HG03159 (cell line): ENCODE measurements at regions not wholly inside any gene's neighbourhood (a gene's known extent, or its start where the extent isn't known, plus 50 kb on each side); places are given as distances from the start of the nearest gene placed in this dataset.

Source experiments
- ATAC-seq: cut with Tn5 transposase; IDR thresholded peaks from one replicate; pipeline ENCODE4 v1.9.1; 2021; ENCODE audit warnings: mild to moderate bottlenecking, moderate library complexity; ENCODE audit not compliant: unreplicated experiment

- no peak for ATAC-seq
These were observed 427.9 kb upstream of the DCN start for GRCh38 chr12:91610561-91610960.

- no peak for ATAC-seq
These were observed 426.7 kb upstream of the DCN start for GRCh38 chr12:91609283-91609682.

GRCh38 chr12:91608542-91608941 is 425.9 kb upstream of the DCN start:
- ATAC-seq: no peak

- ATAC-seq: no peak
These were observed 424.2 kb upstream of the DCN start for GRCh38 chr12:91606662-91607377.

- no peak for ATAC-seq
These were observed 422.3 kb upstream of the DCN start for GRCh38 chr12:91604897-91605296.

GRCh38 chr12:91603060-91603459 is 420.4 kb upstream of the DCN start:
- no peak for ATAC-seq

GRCh38 chr12:91601054-91601453 is 418.4 kb upstream of the DCN start:
- no peak for ATAC-seq

- ATAC-seq: no peak
These were observed 412.1 kb upstream of the DCN start for GRCh38 chr12:91594715-91595114.

- no peak for ATAC-seq
These were observed 409.0 kb upstream of the DCN start for GRCh38 chr12:91591639-91591987.

GRCh38 chr12:91590966-91591638 is 408.5 kb upstream of the DCN start:
- ATAC-seq: no peak

- ATAC-seq: no peak
These were observed 406.3 kb upstream of the DCN start for GRCh38 chr12:91588874-91589454.

GRCh38 chr12:91586015-91586414 is 403.4 kb upstream of the DCN start:
- no peak for ATAC-seq

- no peak for ATAC-seq
These were observed 400.2 kb upstream of the DCN start for GRCh38 chr12:91582811-91583210.

GRCh38 chr12:91579516-91580263 is 397.1 kb upstream of the DCN start:
- no peak for ATAC-seq

- ATAC-seq: no peak
These were observed 395.2 kb upstream of the DCN start for GRCh38 chr12:91577586-91578539.

GRCh38 chr12:91576432-91576831 is 393.8 kb upstream of the DCN start:
- ATAC-seq: no peak

- no peak for ATAC-seq
These were observed 393.0 kb upstream of the DCN start for GRCh38 chr12:91575630-91576029.

GRCh38 chr12:91574975-91575374 is 392.4 kb upstream of the DCN start:
- no peak for ATAC-seq

GRCh38 chr12:91574391-91574790 is 391.8 kb upstream of the DCN start:
- no peak for ATAC-seq

- ATAC-seq: no peak
These were observed 390.3 kb upstream of the DCN start for GRCh38 chr12:91572869-91573268.

- ATAC-seq: no peak
These were observed 384.5 kb upstream of the DCN start for GRCh38 chr12:91567100-91567485.
